NB4 (cell line): ENCODE measurements at regions not wholly inside any gene's neighbourhood (a gene's known extent, or its start where the extent isn't known, plus 50 kb on each side); places are given as distances from the start of the nearest gene placed in this dataset.

Experiments
- DNase-seq: peaks from one replicate; pipeline ENCODE4 v3.0.0; 2010; ENCODE audit warnings: low read depth
- H3K4me3 ChIP-seq: one replicate; pipeline ENCODE4 v1.5.1; 2011; ENCODE audit warnings: mild to moderate bottlenecking, low read depth, low read length, moderate library complexity
- MYC ChIP-seq: IDR thresholded peaks from 2 replicates; pipeline ENCODE4 v1.6.1; 2011; ENCODE audit warnings: low read depth, low read length
- POLR2A ChIP-seq: IDR thresholded peaks from 2 replicates; pipeline ENCODE4 v1.6.1; 2011; ENCODE audit warnings: mild to moderate bottlenecking; ENCODE audit not compliant: insufficient read length; ENCODE audit errors: extremely low read depth
- TF ChIP-seq, protein P1 (sequence below): IDR thresholded peaks from one replicate; pipeline ENCODE4 v1.5.1; 2012; ENCODE audit warnings: low read depth, low read length
- TF ChIP-seq, protein P2 (sequence below): IDR thresholded peaks from 2 replicates; pipeline ENCODE4 v1.6.1; 2011; ENCODE audit warnings: low read depth, low read length

DNA sequence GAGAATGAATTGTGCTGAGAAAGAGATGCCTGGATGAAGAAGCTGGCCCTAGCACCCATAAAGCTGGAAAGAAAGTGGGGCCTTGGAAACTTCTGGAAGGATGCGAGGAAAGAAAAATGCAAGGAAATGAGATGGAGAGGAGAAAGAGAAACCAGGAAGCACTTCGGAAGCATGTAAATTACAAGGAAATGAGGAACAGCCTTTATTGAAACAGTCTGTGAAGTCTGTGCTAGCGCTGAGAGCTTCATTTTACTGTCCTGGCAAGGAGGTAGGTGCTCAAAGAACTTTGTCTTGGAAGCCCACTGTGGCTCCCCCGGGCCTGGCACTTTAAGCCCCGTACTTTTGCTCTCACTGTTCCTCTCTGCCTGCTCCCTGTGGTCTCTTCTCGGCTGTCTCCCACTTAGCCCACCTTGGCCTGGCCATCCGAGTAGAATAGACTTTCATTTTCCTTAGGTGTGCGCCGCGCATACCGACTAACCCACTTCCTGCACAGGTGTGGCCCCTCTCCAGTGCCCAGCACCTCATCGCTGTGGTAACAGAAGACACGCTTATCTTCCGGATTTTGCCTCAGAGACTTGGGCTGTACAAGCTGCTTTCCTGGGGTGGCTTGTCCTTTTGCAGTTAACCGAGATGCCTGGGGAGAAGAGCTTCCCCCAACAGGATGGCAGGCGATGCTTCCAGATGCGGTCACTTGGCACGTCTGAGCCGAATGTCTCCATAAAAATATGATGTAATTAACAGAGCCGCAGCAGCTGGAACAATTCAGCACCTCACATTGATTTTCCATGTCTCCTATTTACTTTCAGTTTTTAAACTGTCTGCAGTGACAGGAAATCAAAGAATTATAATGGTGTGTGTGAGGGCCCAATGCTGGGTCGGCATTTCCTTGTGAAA, 199.6 kb downstream of the HRH4 start:
- TF ChIP-seq, protein P1, sequence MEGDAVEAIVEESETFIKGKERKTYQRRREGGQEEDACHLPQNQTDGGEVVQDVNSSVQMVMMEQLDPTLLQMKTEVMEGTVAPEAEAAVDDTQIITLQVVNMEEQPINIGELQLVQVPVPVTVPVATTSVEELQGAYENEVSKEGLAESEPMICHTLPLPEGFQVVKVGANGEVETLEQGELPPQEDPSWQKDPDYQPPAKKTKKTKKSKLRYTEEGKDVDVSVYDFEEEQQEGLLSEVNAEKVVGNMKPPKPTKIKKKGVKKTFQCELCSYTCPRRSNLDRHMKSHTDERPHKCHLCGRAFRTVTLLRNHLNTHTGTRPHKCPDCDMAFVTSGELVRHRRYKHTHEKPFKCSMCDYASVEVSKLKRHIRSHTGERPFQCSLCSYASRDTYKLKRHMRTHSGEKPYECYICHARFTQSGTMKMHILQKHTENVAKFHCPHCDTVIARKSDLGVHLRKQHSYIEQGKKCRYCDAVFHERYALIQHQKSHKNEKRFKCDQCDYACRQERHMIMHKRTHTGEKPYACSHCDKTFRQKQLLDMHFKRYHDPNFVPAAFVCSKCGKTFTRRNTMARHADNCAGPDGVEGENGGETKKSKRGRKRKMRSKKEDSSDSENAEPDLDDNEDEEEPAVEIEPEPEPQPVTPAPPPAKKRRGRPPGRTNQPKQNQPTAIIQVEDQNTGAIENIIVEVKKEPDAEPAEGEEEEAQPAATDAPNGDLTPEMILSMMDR, result no peak
- TF ChIP-seq MYC, result no peak
- TF ChIP-seq, protein P2, sequence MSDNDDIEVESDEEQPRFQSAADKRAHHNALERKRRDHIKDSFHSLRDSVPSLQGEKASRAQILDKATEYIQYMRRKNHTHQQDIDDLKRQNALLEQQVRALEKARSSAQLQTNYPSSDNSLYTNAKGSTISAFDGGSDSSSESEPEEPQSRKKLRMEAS, result no peak
- TF ChIP-seq POLR2A, result no peak
- H3K4me3 ChIP-seq, result no peak overlapping the region
- DNase-seq, result no peak

DNA sequence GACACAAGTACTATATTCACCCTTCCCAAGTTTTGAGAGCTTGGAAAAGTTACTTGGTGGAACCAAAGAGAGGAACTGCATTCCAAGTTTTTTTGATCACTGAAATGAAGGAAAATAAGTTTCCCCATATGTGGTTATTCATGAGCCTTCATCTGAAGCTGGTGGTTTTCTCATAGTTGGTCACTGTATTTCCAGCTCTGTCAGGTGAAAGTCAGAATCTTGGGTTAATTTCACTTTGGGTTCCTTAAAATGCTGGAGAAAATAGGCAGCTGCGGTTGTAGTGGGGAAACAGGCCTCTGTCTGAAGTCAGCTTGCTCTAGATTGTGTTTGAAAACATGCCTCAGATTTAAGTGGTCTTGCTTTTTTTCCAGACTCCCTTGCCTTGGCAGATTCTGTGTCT, 200.5 kb downstream of the HRH4 start:
- H3K4me3 ChIP-seq, result no peak overlapping the region
- DNase-seq, result no peak
- TF ChIP-seq MYC, result no peak
- TF ChIP-seq, protein P1, result no peak
- TF ChIP-seq, protein P2, result no peak
- no peak for TF ChIP-seq POLR2A

DNA sequence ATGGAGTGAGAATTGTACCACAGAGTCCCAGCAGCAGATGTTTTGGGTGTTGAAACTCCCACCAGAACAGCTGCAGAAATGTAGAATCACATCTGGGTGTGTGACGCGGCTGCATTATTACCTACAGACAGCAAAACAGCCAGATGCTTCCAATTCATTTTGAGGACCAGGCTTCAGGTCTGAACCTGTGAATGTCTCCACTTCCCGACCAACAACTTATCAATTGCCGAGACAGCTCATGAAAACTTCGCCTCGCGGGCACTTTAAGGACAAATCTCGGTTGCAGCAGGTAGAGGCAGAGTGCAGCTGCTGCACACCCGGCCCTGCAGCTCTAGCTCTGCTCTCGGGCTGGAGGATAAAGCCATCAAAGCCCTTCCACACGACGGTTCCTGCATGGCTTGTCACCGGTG, 202.0 kb downstream of the HRH4 start:
- TF ChIP-seq, protein P1, result no peak
- TF ChIP-seq, protein P2, result no peak
- TF ChIP-seq MYC (no peak), POLR2A (no peak)
- H3K4me3 ChIP-seq, result no peak overlapping the region
- DNase-seq, result no peak

DNA sequence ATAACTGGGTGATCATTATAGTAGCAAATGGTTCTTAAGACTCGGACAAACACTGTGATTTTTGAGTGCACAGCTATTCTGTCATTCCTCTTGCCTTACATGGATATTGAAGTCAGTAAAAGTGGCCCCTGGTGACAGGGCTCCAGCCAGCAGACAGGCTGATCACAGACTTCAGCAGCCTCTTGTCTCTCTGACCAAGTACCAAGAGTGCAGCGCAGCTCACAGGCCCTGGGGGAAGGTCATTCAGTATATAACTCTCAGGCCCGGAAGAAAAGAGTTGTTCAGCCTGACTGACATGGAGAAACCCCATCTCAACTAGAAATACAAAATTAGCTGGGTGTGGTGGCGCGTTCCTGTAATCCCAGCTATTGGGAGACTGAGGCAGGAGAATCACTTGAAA, 202.6 kb downstream of the HRH4 start:
- TF ChIP-seq MYC, result no peak
- TF ChIP-seq, protein P1, result no peak
- TF ChIP-seq, protein P2, result no peak
- no peak for TF ChIP-seq POLR2A
- DNase-seq, result no peak
- no peak overlapping the region for H3K4me3 ChIP-seq

DNA sequence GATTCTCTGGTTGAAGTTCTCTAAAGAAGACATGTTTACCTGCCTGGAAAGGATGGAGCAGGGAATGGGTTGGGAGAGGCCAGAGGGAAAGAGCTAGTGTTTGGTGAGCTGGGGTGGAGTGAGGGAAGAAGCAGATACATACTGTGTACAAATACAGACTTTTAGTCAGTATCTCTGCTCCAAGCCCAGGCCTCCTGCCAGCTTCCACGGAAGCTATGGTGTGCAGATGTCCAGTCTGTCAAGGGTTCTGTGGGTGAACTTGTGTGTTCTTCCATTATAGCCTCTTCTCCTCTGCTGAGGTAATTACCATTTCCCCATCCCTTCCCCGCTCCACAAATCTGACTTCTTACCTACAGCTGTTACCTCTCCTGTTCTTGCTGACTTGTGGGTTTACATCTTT, 208.6 kb downstream of the HRH4 start:
- TF ChIP-seq, protein P1, result no peak
- TF ChIP-seq POLR2A, result no peak
- TF ChIP-seq, protein P2, result no peak
- TF ChIP-seq MYC, result no peak
- no peak for DNase-seq
- no peak overlapping the region for H3K4me3 ChIP-seq
